GM21529 (cell line): ENCODE measurements at regions not wholly inside any gene's neighbourhood (a gene's known extent, or its start where the extent isn't known, plus 50 kb on each side); places are given as distances from the start of the nearest gene placed in this dataset.
A peak's percentile ranks its signal among the peaks of the same experiment; 100 is the strongest.

Experiments
- ATAC-seq: cut with Tn5 transposase; IDR thresholded peaks from one replicate; pipeline ENCODE4 v1.9.1; 2021; ENCODE audit not compliant: unreplicated experiment

- no peak for ATAC-seq
Observed at GRCh38 chr12:93275589-93275988, 102.1 kb upstream of the NUDT4 start.

GRCh38 chr12:93279565-93280412 lies 97.9 kb upstream of the NUDT4 start:
- ATAC-seq, result no peak

GRCh38 chr12:93287149-93287548 lies 90.6 kb upstream of the NUDT4 start:
- ATAC-seq, result no peak

GRCh38 chr12:93288626-93289025 lies 89.1 kb upstream of the NUDT4 start:
- ATAC-seq, result no peak

GRCh38 chr12:93290391-93290790 lies 87.3 kb upstream of the NUDT4 start:
- ATAC-seq, result no peak

- ATAC-seq, result no peak
Observed at GRCh38 chr12:93292213-93292612, 85.5 kb upstream of the NUDT4 start.

- ATAC-seq, result no peak
Observed at GRCh38 chr12:93292731-93293566, 84.8 kb upstream of the NUDT4 start.

- ATAC-seq, result peak; percentile 90
Observed at GRCh38 chr12:93297032-93297431, 80.7 kb upstream of the NUDT4 start.

- peak; percentile 25 for ATAC-seq
Observed at GRCh38 chr12:93297536-93297935, 80.2 kb upstream of the NUDT4 start.

GRCh38 chr12:93299262-93299846 lies 78.4 kb upstream of the NUDT4 start:
- no peak for ATAC-seq

GRCh38 chr12:93300611-93301021 lies 77.1 kb upstream of the NUDT4 start:
- no peak for ATAC-seq

GRCh38 chr12:93302331-93303229 lies 75.1 kb upstream of the NUDT4 start:
- ATAC-seq, result no peak

GRCh38 chr12:93306636-93307035 lies 71.1 kb upstream of the NUDT4 start:
- no peak for ATAC-seq

GRCh38 chr12:93308281-93308680 lies 69.4 kb upstream of the NUDT4 start:
- ATAC-seq, result no peak

GRCh38 chr12:93311827-93312226 lies 65.9 kb upstream of the NUDT4 start:
- ATAC-seq, result no peak

GRCh38 chr12:93314177-93314497 lies 63.6 kb upstream of the NUDT4 start:
- ATAC-seq, result no peak

GRCh38 chr12:93315385-93315906 lies 62.3 kb upstream of the NUDT4 start:
- no peak for ATAC-seq

- no peak for ATAC-seq
Observed at GRCh38 chr12:93315907-93316622, 61.7 kb upstream of the NUDT4 start.

GRCh38 chr12:93316623-93316971 lies 61.1 kb upstream of the NUDT4 start:
- no peak for ATAC-seq

- ATAC-seq, result no peak
Observed at GRCh38 chr12:93317227-93317626, 60.5 kb upstream of the NUDT4 start.
